Panc1 (cell line): ENCODE measurements at regions not wholly inside any gene's neighbourhood (a gene's known extent, or its start where the extent isn't known, plus 50 kb on each side); places are given as distances from the start of the nearest gene placed in this dataset.

Source experiments
- POLR2AphosphoS5 ChIP-seq: IDR thresholded peaks from 2 replicates; pipeline ENCODE4 v1.6.1; 2012; ENCODE audit warnings: mild to moderate bottlenecking, low read depth, low read length, moderate library complexity
- REST ChIP-seq, 2 experiments: IDR thresholded peaks; 2 replicates each; pipeline ENCODE4 v1.6.1; 2011 to 2012; ENCODE audit warnings: low read depth in 2 of 2, control low read depth in 1 of 2, low read length in 1 of 2, mild to moderate bottlenecking in 1 of 2, moderate library complexity in 1 of 2; ENCODE audit not compliant: insufficient read depth in 1 of 2
- TF ChIP-seq, protein P1 (sequence below): fragments of 450-650 bp; IDR thresholded peaks from 2 replicates; pipeline ENCODE4 v1.5.1; 2017; ENCODE audit warnings: mild to moderate bottlenecking

GRCh38 chr4:24053934-24054333, 164.1 kb upstream of the PPARGC1A start:
- TF ChIP-seq, protein P1, sequence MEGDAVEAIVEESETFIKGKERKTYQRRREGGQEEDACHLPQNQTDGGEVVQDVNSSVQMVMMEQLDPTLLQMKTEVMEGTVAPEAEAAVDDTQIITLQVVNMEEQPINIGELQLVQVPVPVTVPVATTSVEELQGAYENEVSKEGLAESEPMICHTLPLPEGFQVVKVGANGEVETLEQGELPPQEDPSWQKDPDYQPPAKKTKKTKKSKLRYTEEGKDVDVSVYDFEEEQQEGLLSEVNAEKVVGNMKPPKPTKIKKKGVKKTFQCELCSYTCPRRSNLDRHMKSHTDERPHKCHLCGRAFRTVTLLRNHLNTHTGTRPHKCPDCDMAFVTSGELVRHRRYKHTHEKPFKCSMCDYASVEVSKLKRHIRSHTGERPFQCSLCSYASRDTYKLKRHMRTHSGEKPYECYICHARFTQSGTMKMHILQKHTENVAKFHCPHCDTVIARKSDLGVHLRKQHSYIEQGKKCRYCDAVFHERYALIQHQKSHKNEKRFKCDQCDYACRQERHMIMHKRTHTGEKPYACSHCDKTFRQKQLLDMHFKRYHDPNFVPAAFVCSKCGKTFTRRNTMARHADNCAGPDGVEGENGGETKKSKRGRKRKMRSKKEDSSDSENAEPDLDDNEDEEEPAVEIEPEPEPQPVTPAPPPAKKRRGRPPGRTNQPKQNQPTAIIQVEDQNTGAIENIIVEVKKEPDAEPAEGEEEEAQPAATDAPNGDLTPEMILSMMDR, result no peak
- no peak for TF ChIP-seq POLR2AphosphoS5
- TF ChIP-seq REST (IDR thresholded peaks at IDR 0.05; ENCODE audit: insufficient read depth in 1 of 2, low read depth in 2 of 2, low read length in 1 of 2), result no peak
